KMS-11 (cell line): ENCODE measurements at regions not wholly inside any gene's neighbourhood (a gene's known extent, or its start where the extent isn't known, plus 50 kb on each side); places are given as distances from the start of the nearest gene placed in this dataset.

ENCODE experiments used
- H2AFZ ChIP-seq: fragments of 200-600 bp; sonication (generic); 2 replicates; pipeline ENCODE4 v1.6.1; 2016; ENCODE audit warnings: antibody characterized with exemption, mixed run types, low read depth
- H3K27ac ChIP-seq: fragments of 200-600 bp; sonication (generic); 2 replicates; pipeline ENCODE4 v1.6.1; 2016; ENCODE audit warnings: mild to moderate bottlenecking, mixed run types
- H3K27me3 ChIP-seq: fragments of 200-600 bp; sonication (generic); 2 replicates; pipeline ENCODE4 v1.6.1; 2017; ENCODE audit warnings: mild to moderate bottlenecking, low read depth, mixed run types, moderate library complexity; ENCODE audit not compliant: insufficient read depth
- H3K36me3 ChIP-seq: fragments of 200-600 bp; sonication (generic); 2 replicates; pipeline ENCODE4 v1.6.1; 2017; ENCODE audit warnings: mild to moderate bottlenecking, mixed run types; ENCODE audit not compliant: insufficient read depth
- H3K4me1 ChIP-seq: fragments of 200-600 bp; sonication (generic); 2 replicates; pipeline ENCODE4 v1.6.1; 2016; ENCODE audit warnings: mild to moderate bottlenecking, low read depth, mixed run types; ENCODE audit not compliant: poor library complexity, severe bottlenecking
- H3K4me2 ChIP-seq: fragments of 200-600 bp; sonication (generic); 2 replicates; pipeline ENCODE4 v1.7.0; 2016; ENCODE audit warnings: mild to moderate bottlenecking, mixed run types
- H3K4me3 ChIP-seq: fragments of 200-600 bp; sonication (generic); IDR thresholded peaks from 2 replicates; pipeline ENCODE4 v1.6.1; 2017; ENCODE audit warnings: low read depth, low read length, mixed read lengths; ENCODE audit not compliant: insufficient read depth
- H3K79me2 ChIP-seq: fragments of 200-600 bp; sonication (generic); 2 replicates; pipeline ENCODE4 v1.6.1; 2016; ENCODE audit warnings: low read depth, mixed run types; ENCODE audit not compliant: insufficient read depth
- H3K9ac ChIP-seq: fragments of 200-600 bp; sonication (generic); 2 replicates; pipeline ENCODE4 v1.6.1; 2016; ENCODE audit warnings: mild to moderate bottlenecking, mixed run types
- H4K20me1 ChIP-seq: fragments of 200-600 bp; sonication (generic); 2 replicates; pipeline ENCODE4 v1.6.1; 2016; ENCODE audit warnings: mild to moderate bottlenecking, mixed run types; ENCODE audit not compliant: insufficient read depth
- TF ChIP-seq, protein P1 (sequence below): fragments of 200-600 bp; sonication (generic); conservative IDR thresholded peaks from 2 replicates; pipeline ENCODE4 v1.6.1; 2017; ENCODE audit warnings: low read depth, mild to moderate bottlenecking, antibody characterized with exemption, low read length, moderate library complexity, mixed read lengths

DNA sequence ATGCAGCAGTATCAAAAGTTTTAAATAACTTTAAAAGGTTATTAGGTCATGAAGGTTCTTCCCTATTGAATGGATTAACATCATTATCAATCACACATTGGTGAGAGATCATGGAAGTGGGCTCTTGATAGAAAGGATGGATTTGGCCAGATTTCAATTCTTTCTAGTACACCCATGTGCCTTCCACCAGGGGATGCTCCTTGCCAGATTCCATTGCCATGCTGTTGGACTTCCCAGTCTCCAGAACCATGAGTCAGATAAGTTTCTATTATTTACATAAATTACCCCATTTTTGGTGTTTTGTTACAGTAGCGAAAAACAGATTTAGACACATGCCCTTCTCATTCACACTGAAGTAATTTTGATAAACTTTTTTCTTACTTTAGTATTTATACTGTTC is 1010.6 kb upstream of the C9orf72 start:
- Histone ChIP-seq H3K4me1 (no peaks in the 10 kb centered on the region), H3K27me3 (no peaks in the 10 kb centered on the region), H3K4me3 (no peak overlapping the region), H3K79me2 (no peaks in the 10 kb centered on the region), H3K4me2 (no peak overlapping the region), H2AFZ (no peak overlapping the region), H3K9ac (no peak overlapping the region), H4K20me1 (no peaks in the 10 kb centered on the region), H3K36me3 (no peaks in the 10 kb centered on the region), H3K27ac (no peak overlapping the region)
- TF ChIP-seq, protein P1, sequence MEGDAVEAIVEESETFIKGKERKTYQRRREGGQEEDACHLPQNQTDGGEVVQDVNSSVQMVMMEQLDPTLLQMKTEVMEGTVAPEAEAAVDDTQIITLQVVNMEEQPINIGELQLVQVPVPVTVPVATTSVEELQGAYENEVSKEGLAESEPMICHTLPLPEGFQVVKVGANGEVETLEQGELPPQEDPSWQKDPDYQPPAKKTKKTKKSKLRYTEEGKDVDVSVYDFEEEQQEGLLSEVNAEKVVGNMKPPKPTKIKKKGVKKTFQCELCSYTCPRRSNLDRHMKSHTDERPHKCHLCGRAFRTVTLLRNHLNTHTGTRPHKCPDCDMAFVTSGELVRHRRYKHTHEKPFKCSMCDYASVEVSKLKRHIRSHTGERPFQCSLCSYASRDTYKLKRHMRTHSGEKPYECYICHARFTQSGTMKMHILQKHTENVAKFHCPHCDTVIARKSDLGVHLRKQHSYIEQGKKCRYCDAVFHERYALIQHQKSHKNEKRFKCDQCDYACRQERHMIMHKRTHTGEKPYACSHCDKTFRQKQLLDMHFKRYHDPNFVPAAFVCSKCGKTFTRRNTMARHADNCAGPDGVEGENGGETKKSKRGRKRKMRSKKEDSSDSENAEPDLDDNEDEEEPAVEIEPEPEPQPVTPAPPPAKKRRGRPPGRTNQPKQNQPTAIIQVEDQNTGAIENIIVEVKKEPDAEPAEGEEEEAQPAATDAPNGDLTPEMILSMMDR, result no peak

- H3K27ac ChIP-seq, result no peak overlapping the region
- no peak overlapping the region for H2AFZ ChIP-seq
- TF ChIP-seq, protein P1, result no peak
- no peaks in the 10 kb centered on the region for H3K79me2 ChIP-seq
- no peak overlapping the region for H3K9ac ChIP-seq
- H4K20me1 ChIP-seq, result no peaks in the 10 kb centered on the region
- H3K4me1 ChIP-seq, result no peaks in the 10 kb centered on the region
- no peak overlapping the region for H3K4me3 ChIP-seq
- H3K36me3 ChIP-seq, result no peaks in the 10 kb centered on the region
- no peaks in the 10 kb centered on the region for H3K27me3 ChIP-seq
- no peak overlapping the region for H3K4me2 ChIP-seq
Measured at GRCh38 chr9:28584542-28584941, 1011.3 kb upstream of the C9orf72 start.

GRCh38 chr9:28587052-28587451 is 1013.8 kb upstream of the C9orf72 start:
- no peak overlapping the region for H3K9ac ChIP-seq
- no peaks in the 10 kb centered on the region for H3K36me3 ChIP-seq

DNA sequence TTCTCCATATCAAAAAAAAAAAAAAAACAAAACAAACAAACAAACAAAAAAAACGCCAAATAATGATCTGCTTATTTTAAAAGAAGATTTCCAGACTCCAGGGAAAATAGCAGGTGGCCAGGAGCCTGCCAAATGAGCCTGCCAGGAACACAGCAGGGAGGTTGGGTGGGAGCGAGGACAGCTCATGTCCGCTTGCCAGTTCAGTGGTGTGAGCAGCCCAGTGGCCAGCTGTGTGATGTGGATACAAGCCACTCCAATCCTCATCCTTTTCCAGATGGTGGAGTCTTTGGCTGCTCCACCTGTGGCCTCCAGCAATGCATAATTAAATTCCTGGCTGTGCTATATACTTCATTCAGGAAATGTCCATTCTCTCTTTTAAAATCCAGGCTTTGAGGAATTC is 1025.1 kb upstream of the C9orf72 start:
- Histone ChIP-seq H3K79me2 (no peaks in the 10 kb centered on the region), H3K4me1 (no peaks in the 10 kb centered on the region), H3K36me3 (no peaks in the 10 kb centered on the region), H3K27ac (no peak overlapping the region), H3K4me3 (no peak overlapping the region), H3K4me2 (no peak overlapping the region), H3K27me3 (no peaks in the 10 kb centered on the region), H3K9ac (no peak overlapping the region), H2AFZ (no peak overlapping the region), H4K20me1 (no peaks in the 10 kb centered on the region)
- TF ChIP-seq, protein P1, result no peak

More at GRCh38 chr9:28587052-28587451, 1013.8 kb upstream of the C9orf72 start:
- H3K4me2 ChIP-seq, result no peak overlapping the region
- no peaks in the 10 kb centered on the region for H3K27me3 ChIP-seq
- no peak overlapping the region for H3K4me3 ChIP-seq
- H3K4me1 ChIP-seq, result no peaks in the 10 kb centered on the region
- H4K20me1 ChIP-seq, result no peaks in the 10 kb centered on the region
- no peak overlapping the region for H2AFZ ChIP-seq
- TF ChIP-seq, protein P1, result no peak
- no peak overlapping the region for H3K27ac ChIP-seq
- no peaks in the 10 kb centered on the region for H3K79me2 ChIP-seq
